K562 (cell line): ENCODE measurements at regions not wholly inside any gene's neighbourhood (a gene's known extent, or its start where the extent isn't known, plus 50 kb on each side); places are given as distances from the start of the nearest gene placed in this dataset.

ENCODE experiments used
- PHF20 ChIP-seq: fragments of 450-650 bp; IDR thresholded peaks from 2 replicates; pipeline ENCODE4 v1.6.1; 2018; ENCODE audit not compliant: partially characterized antibody
- SAFB ChIP-seq: fragments of 200-400 bp; formaldehyde crosslinking; IDR thresholded peaks from 2 replicates; pipeline ENCODE4 v1.6.1; 2017; ENCODE audit warnings: low read depth, low read length, borderline replicate concordance
- TAF9B ChIP-seq: fragments of 450-650 bp; IDR thresholded peaks from 2 replicates; pipeline ENCODE4 v1.6.1; 2018; ENCODE audit warnings: mild to moderate bottlenecking; ENCODE audit not compliant: partially characterized antibody
- THRB ChIP-seq: fragments of 450-650 bp; formaldehyde crosslinking; conservative IDR thresholded peaks from 2 replicates; pipeline ENCODE4 v1.4.0; 2022; ENCODE audit warnings: mild to moderate bottlenecking, missing genetic modification characterization
- XRCC5 ChIP-seq: fragments of 200-400 bp; formaldehyde crosslinking; IDR thresholded peaks from 2 replicates; pipeline ENCODE4 v1.6.1; 2017; ENCODE audit warnings: low read depth, mild to moderate bottlenecking, low read length
- ZNF507 ChIP-seq: conservative IDR thresholded peaks from 2 replicates; pipeline ENCODE4 v1.6.1; 2017; ENCODE audit warnings: missing genetic modification characterization, missing compliant biosample characterization
- ZNF740 ChIP-seq, 3 experiments: fragments of 200-800 bp in 1 of 3; sonication (Bioruptor generic) in 1 of 3; sonication (generic) in 1 of 3; formaldehyde crosslinking in 1 of 3; IDR thresholded peaks; 2 replicates each; pipeline versions ENCODE4 v1.6.1 to v1.8.0; 2016 to 2022; ENCODE audit warnings: mild to moderate bottlenecking in 2 of 3, missing compliant biosample characterization in 2 of 3, missing genetic modification characterization in 2 of 3, missing genetic modification reagents in 1 of 3
- TF ChIP-seq, protein P1 (sequence below): fragments of 450-650 bp; IDR thresholded peaks from 2 replicates; pipeline ENCODE4 v1.6.1; 2018; ENCODE audit not compliant: partially characterized antibody
- TF ChIP-seq, protein P2 (sequence below): fragments of 450-650 bp; formaldehyde crosslinking; IDR thresholded peaks from 2 replicates; pipeline ENCODE4 v1.4.0; 2020; ENCODE audit warnings: mild to moderate bottlenecking, moderate library complexity
- TF ChIP-seq, protein P3 (sequence below): fragments of 250-450 bp; sonication (Bioruptor Pico); IDR thresholded peaks from 2 replicates; pipeline ENCODE4 v1.8.0; 2022; ENCODE audit warnings: inconsistent platforms

- TF ChIP-seq, protein P1, sequence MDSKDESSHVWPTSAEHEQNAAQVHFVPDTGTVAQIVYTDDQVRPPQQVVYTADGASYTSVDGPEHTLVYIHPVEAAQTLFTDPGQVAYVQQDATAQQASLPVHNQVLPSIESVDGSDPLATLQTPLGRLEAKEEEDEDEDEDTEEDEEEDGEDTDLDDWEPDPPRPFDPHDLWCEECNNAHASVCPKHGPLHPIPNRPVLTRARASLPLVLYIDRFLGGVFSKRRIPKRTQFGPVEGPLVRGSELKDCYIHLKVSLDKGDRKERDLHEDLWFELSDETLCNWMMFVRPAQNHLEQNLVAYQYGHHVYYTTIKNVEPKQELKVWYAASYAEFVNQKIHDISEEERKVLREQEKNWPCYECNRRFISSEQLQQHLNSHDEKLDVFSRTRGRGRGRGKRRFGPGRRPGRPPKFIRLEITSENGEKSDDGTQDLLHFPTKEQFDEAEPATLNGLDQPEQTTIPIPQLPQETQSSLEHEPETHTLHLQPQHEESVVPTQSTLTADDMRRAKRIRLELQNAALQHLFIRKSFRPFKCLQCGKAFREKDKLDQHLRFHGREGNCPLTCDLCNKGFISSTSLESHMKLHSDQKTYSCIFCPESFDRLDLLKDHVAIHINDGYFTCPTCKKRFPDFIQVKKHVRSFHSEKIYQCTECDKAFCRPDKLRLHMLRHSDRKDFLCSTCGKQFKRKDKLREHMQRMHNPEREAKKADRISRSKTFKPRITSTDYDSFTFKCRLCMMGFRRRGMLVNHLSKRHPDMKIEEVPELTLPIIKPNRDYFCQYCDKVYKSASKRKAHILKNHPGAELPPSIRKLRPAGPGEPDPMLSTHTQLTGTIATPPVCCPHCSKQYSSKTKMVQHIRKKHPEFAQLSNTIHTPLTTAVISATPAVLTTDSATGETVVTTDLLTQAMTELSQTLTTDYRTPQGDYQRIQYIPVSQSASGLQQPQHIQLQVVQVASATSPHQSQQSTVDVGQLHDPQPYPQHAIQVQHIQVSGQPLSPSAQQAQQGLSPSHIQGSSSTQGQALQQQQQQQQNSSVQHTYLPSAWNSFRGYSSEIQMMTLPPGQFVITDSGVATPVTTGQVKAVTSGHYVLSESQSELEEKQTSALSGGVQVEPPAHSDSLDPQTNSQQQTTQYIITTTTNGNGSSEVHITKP = no peak
- TF ChIP-seq TAF9B = no peak
- no peak for TF ChIP-seq XRCC5
- TF ChIP-seq, protein P2, sequence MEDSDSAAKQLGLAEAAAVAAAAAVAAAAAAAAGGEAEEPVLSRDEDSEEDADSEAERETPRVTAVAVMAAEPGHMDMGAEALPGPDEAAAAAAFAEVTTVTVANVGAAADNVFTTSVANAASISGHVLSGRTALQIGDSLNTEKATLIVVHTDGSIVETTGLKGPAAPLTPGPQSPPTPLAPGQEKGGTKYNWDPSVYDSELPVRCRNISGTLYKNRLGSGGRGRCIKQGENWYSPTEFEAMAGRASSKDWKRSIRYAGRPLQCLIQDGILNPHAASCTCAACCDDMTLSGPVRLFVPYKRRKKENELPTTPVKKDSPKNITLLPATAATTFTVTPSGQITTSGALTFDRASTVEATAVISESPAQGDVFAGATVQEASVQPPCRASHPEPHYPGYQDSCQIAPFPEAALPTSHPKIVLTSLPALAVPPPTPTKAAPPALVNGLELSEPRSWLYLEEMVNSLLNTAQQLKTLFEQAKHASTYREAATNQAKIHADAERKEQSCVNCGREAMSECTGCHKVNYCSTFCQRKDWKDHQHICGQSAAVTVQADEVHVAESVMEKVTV (CRISPR knock-in tag) = no peak
- no peak for TF ChIP-seq ZNF507 (tag)
- TF ChIP-seq PHF20 = no peak
- TF ChIP-seq SAFB = no peak
- TF ChIP-seq THRB (CRISPR knock-in tag) = no peak
- TF ChIP-seq, protein P3, sequence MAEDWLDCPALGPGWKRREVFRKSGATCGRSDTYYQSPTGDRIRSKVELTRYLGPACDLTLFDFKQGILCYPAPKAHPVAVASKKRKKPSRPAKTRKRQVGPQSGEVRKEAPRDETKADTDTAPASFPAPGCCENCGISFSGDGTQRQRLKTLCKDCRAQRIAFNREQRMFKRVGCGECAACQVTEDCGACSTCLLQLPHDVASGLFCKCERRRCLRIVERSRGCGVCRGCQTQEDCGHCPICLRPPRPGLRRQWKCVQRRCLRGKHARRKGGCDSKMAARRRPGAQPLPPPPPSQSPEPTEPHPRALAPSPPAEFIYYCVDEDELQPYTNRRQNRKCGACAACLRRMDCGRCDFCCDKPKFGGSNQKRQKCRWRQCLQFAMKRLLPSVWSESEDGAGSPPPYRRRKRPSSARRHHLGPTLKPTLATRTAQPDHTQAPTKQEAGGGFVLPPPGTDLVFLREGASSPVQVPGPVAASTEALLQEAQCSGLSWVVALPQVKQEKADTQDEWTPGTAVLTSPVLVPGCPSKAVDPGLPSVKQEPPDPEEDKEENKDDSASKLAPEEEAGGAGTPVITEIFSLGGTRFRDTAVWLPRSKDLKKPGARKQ (CRISPR knock-in tag) = no peak
- no peak for TF ChIP-seq ZNF740 (CRISPR knock-in tag; IDR thresholded peaks at IDR 0.05)
- no peak for TF ChIP-seq ZNF740 (tag; IDR thresholded peaks at IDR 0.05)
- TF ChIP-seq, all 486 proteins: peak for 0
Observed at GRCh38 chr2:63681896-63682295, 93.1 kb downstream of the MDH1 start (continued).
